Liver (tissue), 8 donors: ENCODE measurements at regions not wholly inside any gene's neighbourhood (a gene's known extent, or its start where the extent isn't known, plus 50 kb on each side); places are given as distances from the start of the nearest gene placed in this dataset.

Experiments used
- DNase-seq: peaks from one replicate; pipeline ENCODE4 v3.0.0-alpha.2; 2017; ENCODE audit warnings: low spot score
- H3K27ac ChIP-seq, 2 donors: one replicate each; pipeline ENCODE4 v1.7.0; 2013; ENCODE audit warnings: inconsistent platforms in 2 of 2, low read length in 2 of 2, control low read depth in 1 of 2, low read depth in 1 of 2, mild to moderate bottlenecking in 1 of 2
- H3K27me3 ChIP-seq, 4 donors: one replicate each; pipeline versions ENCODE4 v1.6.1 to v1.7.0; 2013; ENCODE audit warnings: low read length in 3 of 4, inconsistent platforms in 1 of 4, mild to moderate bottlenecking in 1 of 4, moderate library complexity in 1 of 4; ENCODE audit not compliant: control insufficient read depth in 4 of 4, insufficient read depth in 4 of 4
- H3K36me3 ChIP-seq, 4 donors: one replicate each; pipeline versions ENCODE4 v1.6.1 to v1.7.0; 2013; ENCODE audit warnings: low read length in 3 of 4, mild to moderate bottlenecking in 3 of 4, low read depth in 1 of 4, moderate library complexity in 1 of 4; ENCODE audit not compliant: control insufficient read depth in 4 of 4, insufficient read depth in 3 of 4
- H3K4me1 ChIP-seq, 4 donors: one replicate each; pipeline versions ENCODE4 v1.6.1 to v1.7.0; 2013; ENCODE audit warnings: low read length in 3 of 4, mild to moderate bottlenecking in 3 of 4, moderate library complexity in 1 of 4; ENCODE audit not compliant: control insufficient read depth in 4 of 4, insufficient read depth in 4 of 4
- H3K4me3 ChIP-seq, 3 donors: one replicate each; pipeline versions ENCODE4 v1.6.1 to v1.7.0; 2013; ENCODE audit warnings: low read length in 3 of 3, control low read depth in 1 of 3, low read depth in 1 of 3, mild to moderate bottlenecking in 1 of 3
- H3K9ac ChIP-seq, 2 donors: one replicate each; pipeline ENCODE4 v1.7.0; 2013; ENCODE audit warnings: low read length in 2 of 2, mild to moderate bottlenecking in 2 of 2, moderate library complexity in 2 of 2, control low read depth in 1 of 2, low read depth in 1 of 2
- H3K9me3 ChIP-seq, 4 donors: one replicate each; pipeline versions ENCODE4 v1.6.1 to v1.7.0; 2013; ENCODE audit warnings: low read length in 3 of 4; ENCODE audit not compliant: control insufficient read depth in 4 of 4
- ATF3 ChIP-seq: IDR thresholded peaks from 2 replicates; pipeline ENCODE4 v1.6.1; 2016; ENCODE audit warnings: antibody characterized with exemption
- CTCF ChIP-seq: fragments of 150-350 bp; IDR thresholded peaks from 2 replicates; pipeline ENCODE4 v1.5.1; 2017; ENCODE audit warnings: improper control_type of control experiment, low read depth, low read length; ENCODE audit not compliant: missing input control
- EGR1 ChIP-seq, 2 donors: IDR thresholded peaks; 2 replicates each; pipeline ENCODE4 v1.6.1; 2016 to 2018; ENCODE audit warnings: antibody characterized with exemption in 2 of 2, low read depth in 2 of 2
- FOXA1 ChIP-seq: IDR thresholded peaks from 2 replicates; pipeline ENCODE4 v1.6.1; 2016; ENCODE audit warnings: antibody characterized with exemption
- FOXA2 ChIP-seq: IDR thresholded peaks from 2 replicates; pipeline ENCODE4 v1.6.1; 2016; ENCODE audit warnings: antibody characterized with exemption
- GABPA ChIP-seq, 2 donors: IDR thresholded peaks in 1 of 2; conservative IDR thresholded peaks in 1 of 2; 2 replicates each; pipeline ENCODE4 v1.6.1; 2016; ENCODE audit warnings: antibody characterized with exemption in 2 of 2, mild to moderate bottlenecking in 1 of 2, moderate library complexity in 1 of 2
- HNF4A ChIP-seq, 2 donors: conservative IDR thresholded peaks; 2 replicates each; pipeline ENCODE4 v1.6.1; 2016; ENCODE audit warnings: antibody characterized with exemption in 2 of 2, mild to moderate bottlenecking in 2 of 2
- HNF4G ChIP-seq: IDR thresholded peaks from 2 replicates; pipeline ENCODE4 v1.6.1; 2016; ENCODE audit warnings: antibody characterized with exemption
- MAX ChIP-seq: IDR thresholded peaks from 2 replicates; pipeline ENCODE4 v1.6.1; 2016; ENCODE audit warnings: antibody characterized with exemption
- RAD21 ChIP-seq, 2 donors: IDR thresholded peaks; 2 replicates each; pipeline ENCODE4 v1.6.1; 2016; ENCODE audit warnings: antibody characterized with exemption in 2 of 2, mild to moderate bottlenecking in 2 of 2
- REST ChIP-seq: IDR thresholded peaks from 2 replicates; pipeline ENCODE4 v1.6.1; 2016; ENCODE audit warnings: antibody characterized with exemption, mild to moderate bottlenecking
- RXRA ChIP-seq, 2 donors: IDR thresholded peaks; 2 replicates each; pipeline ENCODE4 v1.6.1; 2017 to 2018; ENCODE audit warnings: antibody characterized with exemption in 2 of 2, mild to moderate bottlenecking in 1 of 2
- TAF1 ChIP-seq: conservative IDR thresholded peaks from 2 replicates; pipeline ENCODE4 v1.6.1; 2016; ENCODE audit warnings: antibody characterized with exemption, mild to moderate bottlenecking
- ZBTB33 ChIP-seq: IDR thresholded peaks from 2 replicates; pipeline ENCODE4 v1.6.1; 2016; ENCODE audit warnings: antibody characterized with exemption
- WGBS: extraction: QIAGEN DNeasy Blood & Tissue Kit; methylation state at CpG from one replicate; pipeline ENCODE4 v1.1.7; 2013; 5-methylcytosine and 5-hydroxymethylcytosine counted together
- donor health status: healthy.
- donor health status: healthy.
- donor health status: healthy.
- donor health status: healthy.
- donor health status: healthy.

GRCh38 chr4:135927651-135928050 is 1604.6 kb downstream of the PCDH18 start:
- no peaks in the 10 kb centered on the region for H3K27me3 ChIP-seq
- no peaks in the 10 kb centered on the region for H3K4me1 ChIP-seq
- no peak overlapping the region for H3K9ac ChIP-seq
- DNase-seq, result no peak
- no peak overlapping the region for H3K4me3 ChIP-seq
- no peaks in the 10 kb centered on the region for H3K36me3 ChIP-seq
- TF ChIP-seq ATF3 (no peak), ZBTB33 (no peak), FOXA1 (no peak), RXRA (IDR thresholded peaks at IDR 0.05) (no peak)
- H3K9me3 ChIP-seq, result no peaks in the 10 kb centered on the region
- H3K27ac ChIP-seq, result no peak overlapping the region

- TF ChIP-seq TAF1, result no peak
- TF ChIP-seq EGR1 (IDR thresholded peaks at IDR 0.05; ENCODE audit: low read depth in 2 of 2), result no peak
- no peak for TF ChIP-seq REST
- no peak for TF ChIP-seq FOXA2
- no peak for TF ChIP-seq MAX
- Histone ChIP-seq H3K9ac (no peak overlapping the region), H3K4me1 (no peaks in the 10 kb centered on the region), H3K27ac (no peak overlapping the region), H3K27me3 (no peaks in the 10 kb centered on the region), H3K4me3 (no peak overlapping the region), H3K9me3 (no peaks in the 10 kb centered on the region), H3K36me3 (no peaks in the 10 kb centered on the region)
- DNase-seq, result no peak
These were observed 1611.2 kb downstream of the PCDH18 start for GRCh38 chr4:135921081-135921480.

GRCh38 chr4:135917011-135917410 is 1615.3 kb downstream of the PCDH18 start:
- DNase-seq, result no peak
- Histone ChIP-seq H3K27ac (no peak overlapping the region), H3K4me3 (no peak overlapping the region), H3K36me3 (no peaks in the 10 kb centered on the region), H3K9ac (no peak overlapping the region), H3K9me3 (no peaks in the 10 kb centered on the region), H3K27me3 (no peaks in the 10 kb centered on the region), H3K4me1 (no peaks in the 10 kb centered on the region)
- no peak for TF ChIP-seq ATF3
- no peak for TF ChIP-seq RAD21 (IDR thresholded peaks at IDR 0.05)
- TF ChIP-seq HNF4A (conservative IDR thresholded peaks at IDR 0.05), result no peak
- no peak for TF ChIP-seq CTCF
- no peak for TF ChIP-seq RXRA (IDR thresholded peaks at IDR 0.05)
- TF ChIP-seq TAF1, result no peak
- no peak for TF ChIP-seq FOXA2
- TF ChIP-seq GABPA (IDR thresholded peaks at IDR 0.05 in 1 of 2, conservative IDR thresholded peaks at IDR 0.05 in 1 of 2), result no peak
- TF ChIP-seq HNF4G, result no peak
- 70% methylated on average over 1 of the region's 1 CpG for WGBS
